GM18520 (cell line): ENCODE measurements at regions not wholly inside any gene's neighbourhood (a gene's known extent, or its start where the extent isn't known, plus 50 kb on each side); places are given as distances from the start of the nearest gene placed in this dataset.
"Not testable (repeated sequence)": the region's sequence is repeated elsewhere in the genome, so short reads cannot be mapped to it uniquely, and the experiment has no call there.

ENCODE experiments used
- ATAC-seq: cut with Tn5 transposase; IDR thresholded peaks from one replicate; pipeline ENCODE4 v1.9.1; 2021; ENCODE audit not compliant: unreplicated experiment

DNA sequence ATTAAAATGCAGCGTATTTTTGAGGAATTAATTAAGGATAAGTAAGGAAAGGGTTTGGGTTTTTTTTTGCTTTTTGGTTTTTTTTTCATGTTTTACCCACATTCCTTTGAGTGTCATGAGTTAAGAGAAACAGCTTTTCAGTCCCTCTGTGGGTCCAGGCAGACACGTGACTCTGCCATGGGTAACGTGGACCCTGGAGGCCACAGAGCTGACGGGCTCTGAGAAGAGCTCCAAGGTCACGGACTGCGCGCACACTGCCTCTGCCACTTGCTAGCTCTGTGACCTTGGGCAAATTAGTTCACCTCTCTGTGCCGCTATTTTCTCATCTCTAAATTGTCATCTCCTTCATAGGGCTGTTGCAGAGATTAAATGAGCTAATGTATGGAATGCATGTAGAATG lies 588.2 kb upstream of the CDH11 start:
- no peak for ATAC-seq

DNA sequence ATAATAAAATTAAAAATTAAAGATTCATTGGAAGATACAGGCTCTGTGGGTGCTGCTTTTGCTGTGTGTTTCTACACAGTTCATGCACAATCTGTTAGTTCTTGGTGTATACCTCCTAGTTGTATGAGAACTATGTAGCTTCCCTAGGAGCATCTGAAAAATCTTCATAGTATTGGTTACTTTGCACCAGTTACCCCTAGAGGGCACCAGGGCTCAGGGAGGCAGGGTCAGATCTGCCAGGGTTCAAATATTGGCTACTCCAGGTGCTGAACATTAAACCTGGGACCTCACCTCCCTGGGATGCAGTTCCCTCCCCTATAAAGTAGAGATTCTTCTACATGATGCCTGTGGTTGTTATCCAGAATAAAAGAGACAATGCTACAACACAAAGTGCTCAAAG lies 583.0 kb upstream of the CDH11 start:
- ATAC-seq: no peak

DNA sequence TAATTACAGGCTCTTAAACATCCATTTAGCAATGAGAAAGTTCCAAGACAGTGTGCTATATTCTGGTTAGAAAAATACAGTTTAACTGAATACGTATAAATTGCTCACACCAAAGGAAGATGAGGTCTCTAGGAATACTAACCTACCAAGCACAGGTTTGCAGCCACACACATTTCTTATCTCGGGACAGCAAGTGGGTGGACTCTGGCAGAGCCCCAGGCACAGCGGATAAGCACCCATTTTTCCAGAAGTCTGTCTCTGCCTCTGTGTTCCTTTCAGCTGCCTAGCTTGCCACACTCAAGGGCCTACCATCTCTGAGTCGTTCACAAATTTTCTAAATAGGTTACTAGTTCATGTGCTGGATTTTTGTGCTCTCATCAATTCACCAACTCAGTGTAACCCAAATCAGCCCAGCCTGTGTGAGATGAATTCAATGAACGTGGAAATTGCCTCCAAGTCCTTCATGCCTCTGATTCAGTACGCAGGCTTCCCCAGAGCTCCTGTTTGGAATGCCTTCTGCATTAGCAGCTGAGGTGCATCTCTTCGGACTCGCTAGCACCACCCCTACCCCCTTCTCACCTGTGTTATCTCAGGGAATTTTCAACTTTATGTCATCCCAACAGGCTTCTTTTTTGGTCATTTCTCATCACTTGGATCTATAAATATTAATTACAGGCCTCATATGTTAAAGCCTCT lies 581.0 kb upstream of the CDH11 start:
- no peak for ATAC-seq

DNA sequence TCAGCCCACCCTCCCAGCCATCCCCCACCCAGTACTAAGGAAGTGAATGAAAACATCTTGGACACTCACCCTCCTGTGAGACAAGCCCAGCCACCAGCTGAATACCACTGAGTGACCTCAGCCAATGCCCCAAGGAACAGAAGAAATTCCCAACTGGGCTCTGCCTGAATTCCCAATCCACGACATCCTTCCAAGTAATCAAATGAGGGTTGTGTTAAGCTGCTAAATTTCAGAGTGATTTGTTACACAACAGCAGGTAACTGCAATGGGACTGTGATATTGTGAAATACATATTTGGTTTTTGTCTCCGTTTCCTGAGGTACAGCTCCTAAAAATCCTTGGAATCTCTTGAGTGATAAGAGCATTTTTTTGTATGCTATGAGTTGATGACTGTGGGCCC lies 578.7 kb upstream of the CDH11 start:
- ATAC-seq: no peak

DNA sequence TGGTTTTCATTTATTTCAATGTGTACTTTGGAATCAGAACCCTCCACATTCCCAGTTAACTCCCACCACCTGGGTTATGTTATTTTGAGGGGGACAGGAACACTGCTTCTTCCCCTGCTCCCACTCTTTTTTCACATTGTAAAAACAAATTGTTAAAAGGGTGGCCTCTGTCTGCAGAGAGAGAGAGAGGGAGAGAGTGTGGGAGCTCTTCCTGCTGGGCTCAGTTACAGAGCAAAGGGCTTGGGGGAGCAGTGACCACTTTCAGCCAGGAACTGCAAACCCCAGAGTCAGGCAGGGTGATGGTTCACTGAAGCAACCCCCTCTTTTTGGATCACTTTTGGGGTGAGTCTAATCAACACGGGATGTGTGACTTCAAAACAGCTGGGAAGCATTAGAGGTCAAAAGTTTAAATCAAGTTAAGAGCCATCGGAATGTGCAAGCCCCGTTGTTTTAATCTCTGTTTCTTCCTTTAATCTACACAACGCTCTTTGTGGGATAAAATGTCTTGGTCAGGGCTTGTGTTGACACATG lies 577.0 kb upstream of the CDH11 start:
- no peak for ATAC-seq

DNA sequence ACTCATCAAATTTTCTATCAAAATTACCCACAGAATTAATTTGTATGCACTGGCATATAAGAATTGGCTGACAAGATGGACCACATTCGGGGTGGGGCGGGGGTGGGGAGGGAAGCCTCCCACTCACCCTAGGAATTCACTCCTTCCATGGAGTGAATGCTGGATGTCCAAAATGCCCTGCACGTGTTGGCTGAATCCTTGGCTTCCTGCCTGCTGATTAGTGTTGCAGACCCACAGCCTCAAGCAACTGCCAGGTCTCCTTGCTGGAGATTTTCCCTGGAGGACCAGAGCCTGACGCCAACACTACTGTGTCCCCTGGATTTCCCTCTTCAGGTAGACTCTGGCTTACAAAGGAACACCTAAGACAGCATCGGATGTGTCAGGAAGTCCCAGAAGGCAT lies 575.7 kb upstream of the CDH11 start:
- no peak for ATAC-seq

DNA sequence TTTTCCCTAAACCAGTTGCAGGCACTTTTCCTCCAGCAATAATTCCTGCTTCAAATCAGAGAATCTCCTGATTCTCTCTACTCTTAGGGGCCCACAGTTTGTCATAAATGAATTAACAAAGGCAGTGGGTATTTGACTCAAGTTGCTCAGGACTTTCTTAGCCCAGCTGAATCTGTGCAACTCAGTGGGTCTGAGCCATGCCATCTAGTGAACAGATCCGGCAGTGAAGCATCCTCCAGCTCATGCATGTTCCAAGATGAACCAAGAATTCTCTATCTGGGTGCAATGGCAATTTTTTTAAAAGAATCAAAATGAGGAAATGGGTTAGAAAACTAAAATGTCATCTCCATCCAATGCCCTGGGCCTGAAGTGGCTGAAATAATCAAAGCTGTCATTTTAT lies 575.2 kb upstream of the CDH11 start:
- ATAC-seq: no peak

DNA sequence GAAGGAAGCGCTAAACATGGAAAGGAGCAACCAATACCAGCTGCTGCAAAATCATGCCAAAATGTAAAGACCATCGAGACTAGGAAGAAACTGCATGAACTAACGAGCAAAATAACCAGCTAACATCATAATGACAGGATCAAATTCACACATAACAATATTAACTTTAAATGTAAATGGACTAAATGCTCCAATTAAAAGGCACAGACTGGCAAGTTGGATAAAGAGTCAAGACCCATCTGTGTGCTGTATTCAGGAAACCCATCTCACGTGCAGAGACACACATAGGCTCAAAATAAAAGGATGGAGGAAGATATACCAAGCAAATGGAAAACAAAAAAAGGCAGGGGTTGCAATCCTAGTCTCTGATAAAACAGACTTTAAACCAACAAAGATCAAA lies 570.0 kb upstream of the CDH11 start:
- ATAC-seq: not testable (repeated sequence)

DNA sequence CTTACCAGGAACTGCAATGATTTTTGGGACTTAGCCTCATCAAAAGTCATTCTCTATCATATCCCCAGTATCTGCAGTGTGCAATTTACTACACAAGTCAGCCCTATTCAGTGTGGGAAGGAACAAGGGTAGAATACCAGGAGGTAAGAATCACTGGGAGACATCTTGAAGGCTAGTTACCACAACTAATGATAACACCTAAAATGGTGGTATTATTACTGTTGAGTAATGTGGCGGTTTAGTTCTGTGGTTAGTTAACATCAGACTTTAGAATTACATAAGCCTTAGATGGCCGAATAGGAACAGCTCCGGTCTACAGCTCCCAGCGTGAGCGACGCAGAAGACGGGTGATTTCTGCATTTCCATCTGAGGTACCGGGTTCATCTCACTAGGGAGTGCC lies 567.9 kb upstream of the CDH11 start:
- no peak for ATAC-seq

DNA sequence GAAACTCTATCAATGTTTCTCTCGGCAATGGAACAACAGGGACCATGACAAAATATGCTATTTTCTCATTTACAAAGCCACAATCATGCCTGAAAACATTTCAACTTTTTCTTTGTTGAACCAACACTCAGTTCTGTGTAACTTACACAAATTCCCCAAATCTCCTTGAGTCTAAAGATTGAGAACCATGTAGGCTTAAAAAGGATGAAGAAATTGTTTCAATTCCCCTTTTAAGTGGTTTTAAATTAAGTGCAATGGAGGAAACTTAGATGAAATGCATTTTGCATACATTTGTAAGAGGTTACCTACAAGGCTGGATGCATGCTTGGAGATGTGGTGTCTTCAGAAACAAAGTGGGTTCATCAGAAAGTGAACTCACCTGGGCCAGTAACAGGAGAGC lies 566.4 kb upstream of the CDH11 start:
- ATAC-seq: no peak

DNA sequence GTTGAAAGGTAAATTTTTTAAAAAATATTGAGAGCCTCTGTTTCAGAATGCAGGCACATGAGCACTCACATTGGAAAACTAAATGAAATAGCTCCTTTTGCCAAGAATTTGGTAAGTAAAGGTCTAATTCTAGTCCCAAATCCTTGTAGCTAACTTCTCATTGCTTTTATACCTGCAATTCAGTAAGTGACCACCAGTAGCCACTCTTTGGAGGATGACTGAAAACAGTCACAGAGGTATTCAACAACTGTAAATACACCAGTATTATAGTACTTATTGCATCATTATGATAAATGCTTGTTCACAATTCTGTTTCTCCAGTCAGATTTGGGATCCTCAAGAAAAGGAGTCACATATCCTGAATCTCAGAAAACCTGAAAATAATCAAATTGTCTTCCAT lies 562.4 kb upstream of the CDH11 start:
- ATAC-seq: no peak

DNA sequence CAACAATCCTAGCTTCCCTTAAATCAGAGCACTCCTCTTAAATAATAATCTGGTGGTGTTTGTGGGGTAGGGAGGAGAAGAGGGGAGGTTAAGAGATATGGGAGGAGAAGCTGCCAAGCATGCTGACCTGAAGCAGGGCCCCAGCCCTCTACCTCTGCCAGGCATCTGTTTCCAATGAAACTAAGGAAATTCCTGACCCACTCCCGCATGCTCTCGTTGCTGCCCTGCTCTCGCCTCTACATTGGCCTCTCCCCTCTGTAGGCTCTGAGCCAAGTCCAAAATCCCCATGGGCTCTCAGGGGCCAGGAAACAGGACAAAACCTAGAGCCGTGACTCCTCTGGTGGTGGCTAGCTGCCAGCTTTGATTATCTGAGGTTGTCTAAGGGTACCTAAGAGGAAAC lies 559.5 kb upstream of the CDH11 start:
- ATAC-seq: no peak

DNA sequence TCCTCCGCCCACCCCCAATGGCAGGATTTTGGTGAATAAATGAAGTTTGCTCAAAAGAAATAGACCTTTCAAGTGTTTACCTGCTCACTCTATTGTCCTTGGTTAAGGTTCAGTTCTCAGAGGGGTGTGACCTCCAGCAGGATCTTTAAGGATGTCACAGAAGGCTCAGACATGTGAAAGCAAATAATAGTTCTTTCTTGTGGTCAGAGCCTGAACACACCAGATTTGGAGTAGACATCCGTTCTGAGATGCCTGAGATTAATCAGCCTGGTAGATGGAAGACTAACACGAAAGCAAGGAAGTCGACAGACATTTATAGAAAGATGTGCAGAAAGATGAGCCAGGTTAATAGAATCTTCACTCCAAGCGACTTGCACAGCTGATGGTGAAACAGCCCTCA lies 557.9 kb upstream of the CDH11 start:
- no peak for ATAC-seq

DNA sequence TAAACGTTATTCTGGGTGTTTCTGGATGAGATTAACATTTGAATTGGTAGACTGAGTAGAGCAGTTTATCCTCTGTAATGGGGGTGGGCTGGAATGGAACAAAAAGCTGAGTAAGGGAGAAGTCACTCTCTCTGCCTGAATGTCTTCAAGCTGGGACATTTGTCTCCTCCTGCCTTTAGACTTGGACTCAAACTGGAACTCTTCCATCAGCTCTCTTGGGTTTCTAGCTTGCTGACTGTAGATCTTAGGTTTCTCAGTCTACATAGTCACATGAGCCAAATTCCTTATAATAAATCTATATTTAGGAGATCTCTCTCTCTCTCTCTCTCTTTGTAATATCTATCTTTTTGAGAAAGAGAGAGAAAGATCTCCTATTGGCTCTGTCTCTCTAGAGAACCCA lies 553.3 kb upstream of the CDH11 start:
- no peak for ATAC-seq

DNA sequence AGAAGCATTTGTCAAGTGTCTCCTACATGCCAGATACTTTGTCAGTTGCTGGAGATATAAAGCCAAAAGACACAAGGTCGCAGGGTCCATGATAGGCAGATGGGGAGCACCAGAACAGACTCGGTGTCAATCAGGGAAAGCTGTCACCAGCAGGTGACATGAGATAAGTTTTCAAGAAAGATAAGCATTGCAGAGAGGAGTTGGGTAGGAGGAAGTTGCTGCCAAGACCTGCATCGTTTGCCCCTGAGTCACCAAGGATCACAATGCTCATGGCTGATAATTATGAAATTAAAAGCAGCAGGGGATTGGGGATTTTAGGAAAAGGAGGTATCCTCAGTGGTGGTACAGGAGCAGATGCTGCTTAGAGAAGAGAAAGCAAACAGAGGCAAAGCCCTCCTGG lies 551.1 kb upstream of the CDH11 start:
- no peak for ATAC-seq

DNA sequence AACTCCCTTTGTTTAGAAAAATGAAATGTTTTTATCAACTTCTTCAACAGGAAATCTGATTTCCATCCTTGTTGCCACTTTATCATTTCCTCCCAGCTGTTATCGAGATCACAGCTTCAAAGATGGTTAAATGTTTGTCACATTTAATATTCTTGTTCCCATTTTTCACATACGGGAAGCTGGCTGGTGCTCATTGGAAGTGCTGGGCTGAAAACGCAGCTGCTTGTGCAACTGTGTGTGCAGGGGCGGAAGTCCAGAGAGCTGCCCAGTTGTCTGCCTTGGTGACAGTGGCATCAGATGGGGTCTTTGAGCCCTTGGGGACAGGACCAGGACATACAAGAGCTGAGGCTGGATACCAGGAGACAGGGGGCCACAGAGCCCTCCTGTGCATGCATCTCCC lies 549.2 kb upstream of the CDH11 start:
- no peak for ATAC-seq

DNA sequence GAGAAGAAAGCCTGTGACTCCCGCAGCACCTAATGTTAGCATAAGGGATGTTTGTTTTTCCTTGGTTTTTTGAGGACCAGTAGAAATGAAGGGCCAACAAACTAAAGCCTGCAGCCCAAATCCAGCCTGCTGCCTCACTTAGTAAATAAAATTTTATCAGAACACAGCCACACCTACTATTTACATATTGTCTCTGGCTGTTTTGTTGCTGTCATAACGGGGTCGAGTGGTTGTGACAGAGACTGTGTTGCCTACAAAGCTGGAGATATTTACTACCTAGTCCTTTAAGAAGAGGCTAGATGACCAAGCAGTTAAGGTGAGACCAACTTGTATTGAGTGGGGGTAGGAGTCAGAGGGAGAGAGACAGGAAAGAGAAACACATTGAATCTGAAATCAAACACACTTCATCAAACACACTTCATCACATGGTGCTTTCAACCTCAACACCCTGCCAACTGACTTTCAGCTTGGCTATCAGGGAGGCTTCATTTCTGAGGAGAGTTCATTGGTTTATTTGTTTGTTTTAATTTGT lies 546.3 kb upstream of the CDH11 start:
- ATAC-seq: no peak

DNA sequence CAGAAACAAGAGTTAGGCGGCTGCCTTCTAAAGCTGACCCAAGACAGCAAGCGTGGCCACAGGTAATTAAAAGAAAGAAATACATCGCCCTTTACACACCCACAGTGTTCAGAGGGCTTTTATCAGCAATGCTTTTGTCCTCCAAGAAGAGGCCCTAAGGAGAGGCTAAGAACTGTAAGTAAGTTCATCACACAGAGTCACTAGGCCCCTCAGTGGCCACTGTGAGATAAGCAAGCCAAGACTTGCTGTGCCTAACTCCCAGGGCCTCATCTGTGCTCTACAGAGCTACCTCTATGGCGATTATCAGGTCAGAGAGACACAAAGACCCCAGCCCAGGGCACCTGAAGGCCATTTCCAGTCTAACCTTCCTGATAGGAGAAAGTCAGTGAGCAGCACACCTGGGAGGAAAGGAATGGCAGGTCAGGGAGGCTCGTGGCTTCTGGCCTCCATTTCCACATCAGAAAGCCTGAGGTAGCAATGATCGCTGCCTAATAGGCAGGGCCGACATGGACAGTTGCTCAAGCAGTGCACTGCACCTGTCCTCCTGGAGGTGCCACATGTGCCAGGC lies 545.2 kb upstream of the CDH11 start:
- no peak for ATAC-seq

DNA sequence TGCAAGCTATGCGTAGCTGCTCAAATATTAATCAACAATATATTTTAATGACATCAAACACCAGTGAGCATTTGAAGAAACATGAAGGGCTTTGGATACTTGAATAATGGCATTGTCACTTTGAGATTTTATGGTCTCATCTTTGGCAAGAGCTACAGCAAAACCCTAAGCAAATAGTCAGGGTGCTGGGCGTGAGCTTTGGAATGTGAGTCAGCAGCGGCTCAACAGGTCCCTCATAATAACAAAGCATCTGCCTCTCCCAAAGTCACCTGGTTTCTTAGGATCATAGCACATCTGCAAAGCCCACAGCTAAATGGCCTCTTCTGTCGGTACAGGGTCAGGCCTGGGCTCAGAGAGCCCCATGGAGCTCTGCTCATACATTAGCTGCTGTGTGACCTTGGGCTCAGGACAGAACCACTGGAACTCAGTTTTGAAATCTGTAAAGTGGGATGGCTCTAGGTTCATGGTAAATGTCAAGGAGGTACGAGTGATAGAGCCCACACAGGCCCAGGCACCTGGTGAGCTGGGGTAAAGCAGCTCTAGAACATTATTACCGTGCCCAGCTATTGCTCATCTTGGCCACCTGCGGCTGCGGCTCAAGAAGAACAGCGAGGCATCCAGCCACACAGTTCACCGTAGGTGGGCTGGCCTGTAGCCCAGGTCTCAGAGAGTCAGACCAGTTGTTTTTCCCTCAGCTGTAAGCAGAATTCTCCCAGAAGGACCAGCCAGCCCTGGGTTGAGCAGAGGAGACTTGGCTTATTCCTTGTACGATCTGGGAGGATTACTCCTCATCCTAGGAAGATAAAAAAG lies 544.5 kb upstream of the CDH11 start:
- no peak for ATAC-seq

DNA sequence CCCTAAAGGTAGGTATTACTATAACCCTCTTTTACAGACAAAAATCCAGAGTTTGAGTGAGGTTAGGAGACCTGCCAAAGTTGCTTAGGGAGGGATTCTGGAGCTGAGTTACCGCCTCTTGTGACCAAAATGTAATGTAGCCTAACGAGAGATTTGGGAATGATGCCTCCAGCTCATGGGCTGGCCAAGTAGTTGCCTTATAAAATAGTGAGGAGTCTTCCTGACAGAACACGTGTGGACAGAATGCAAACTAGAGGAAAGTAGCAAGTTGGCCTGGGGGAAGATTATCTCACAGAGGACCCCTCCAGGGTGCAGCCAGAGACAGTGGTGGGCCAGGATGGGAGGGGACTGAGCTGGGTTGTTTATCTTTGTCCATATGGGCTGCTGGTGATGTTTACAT lies 543.7 kb upstream of the CDH11 start:
- ATAC-seq: no peak

DNA sequence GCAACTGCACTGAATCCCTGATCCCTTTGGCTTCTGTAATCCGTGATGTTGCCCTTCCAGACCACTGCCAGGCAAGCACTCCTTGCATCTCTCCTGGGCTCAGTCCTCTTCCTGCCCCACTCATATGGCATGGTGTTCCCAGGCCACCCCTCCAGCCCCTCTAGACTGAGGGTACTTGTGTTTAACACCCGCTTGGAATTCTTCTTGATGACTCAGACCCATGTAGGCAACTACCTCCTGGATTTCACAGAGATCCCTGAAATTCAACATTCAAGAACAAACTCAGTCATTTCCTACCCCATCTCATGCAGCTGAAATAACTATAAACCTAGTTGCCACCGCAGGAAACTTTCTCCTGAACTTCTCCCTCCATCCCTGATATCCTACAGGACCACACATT lies 541.9 kb upstream of the CDH11 start:
- ATAC-seq: no peak

DNA sequence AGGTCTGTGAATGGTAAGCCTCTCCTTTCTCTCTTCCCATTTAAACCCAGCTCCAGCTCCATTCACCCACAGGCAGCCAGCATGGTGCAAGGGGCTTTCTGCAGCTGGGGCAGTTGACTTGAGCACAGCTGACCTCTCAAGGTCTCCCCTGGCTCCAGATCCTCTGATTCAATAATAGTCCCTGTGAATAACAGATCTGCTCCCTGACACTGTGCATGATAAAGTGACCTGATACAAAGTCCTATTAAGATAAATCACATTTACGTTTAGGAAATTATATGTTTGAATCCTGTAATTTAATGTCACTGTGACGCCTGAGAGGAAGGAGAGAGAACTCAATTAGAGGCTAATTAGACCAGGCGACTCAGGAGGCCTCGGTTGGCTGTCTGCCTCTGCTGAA lies 540.4 kb upstream of the CDH11 start:
- no peak for ATAC-seq
